ENCODE measurements at regions not wholly inside any gene's neighbourhood (a gene's known extent, or its start where the extent isn't known, plus 50 kb on each side); places are given as distances from the start of the nearest gene placed in this dataset.

DNA sequence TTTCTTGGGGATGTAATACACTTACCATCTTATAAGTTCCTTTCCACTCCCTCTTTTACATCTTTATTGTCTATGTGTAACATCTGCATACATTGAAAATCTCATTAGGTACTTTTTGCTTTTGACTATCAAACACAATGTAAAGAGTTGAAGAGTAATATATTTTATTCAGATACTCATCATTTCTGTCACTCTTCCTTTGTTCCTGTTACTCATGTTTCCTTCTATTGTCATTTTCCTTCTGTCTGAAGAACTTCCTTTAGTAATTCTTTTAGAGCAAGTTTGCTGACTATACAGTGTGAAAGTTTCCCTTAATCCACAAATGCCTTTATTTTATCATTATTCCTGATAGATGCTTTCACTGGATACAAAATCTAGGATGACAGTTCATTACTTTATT, 339.8 kb downstream of the SOX4 start:
- TF ChIP-seq EZH2 (IDR thresholded peaks at IDR 0.05) (no peak), POLR2AphosphoS5 (IDR thresholded peaks at IDR 0.05; ENCODE audit: borderline replicate concordance, low read depth, low read length) (no peak)
